Suprapubic skin (tissue), 4 donors: ENCODE measurements at regions not wholly inside any gene's neighbourhood (a gene's known extent, or its start where the extent isn't known, plus 50 kb on each side); places are given as distances from the start of the nearest gene placed in this dataset.

Source experiments
- DNase-seq, 2 donors: peaks; one replicate each; pipeline ENCODE4 v3.0.0-alpha.2; 2019; ENCODE audit warnings: low spot score in 2 of 2
- H3K27ac ChIP-seq: fragments of 200-600 bp; sonication (generic); one replicate; pipeline ENCODE4 v1.5.1; 2019
- H3K27me3 ChIP-seq: fragments of 200-600 bp; sonication (generic); one replicate; pipeline ENCODE4 v1.5.1; 2019
- H3K36me3 ChIP-seq: fragments of 200-600 bp; sonication (generic); one replicate; pipeline ENCODE4 v1.5.1; 2019
- H3K4me1 ChIP-seq: fragments of 200-600 bp; sonication (generic); one replicate; pipeline ENCODE4 v1.5.1; 2019
- H3K4me3 ChIP-seq: fragments of 200-600 bp; sonication (generic); one replicate; pipeline ENCODE4 v1.5.1; 2019; ENCODE audit warnings: mild to moderate bottlenecking
- H3K9me3 ChIP-seq: fragments of 200-600 bp; sonication (generic); one replicate; pipeline ENCODE4 v1.5.1; 2019
- CTCF ChIP-seq, 2 donors: fragments of 200-600 bp in 1 of 2; fragments of 450-650 bp in 1 of 2; sonication (generic) in 1 of 2; IDR thresholded peaks; one replicate each; pipeline ENCODE4 v1.5.1; 2016 to 2019; ENCODE audit warnings: antibody characterized with exemption in 2 of 2, mild to moderate bottlenecking in 1 of 2, moderate library complexity in 1 of 2
- EP300 ChIP-seq: sonication (generic); formaldehyde crosslinking; IDR thresholded peaks from one replicate; pipeline ENCODE4 v1.6.1; 2017; ENCODE audit warnings: antibody characterized with exemption
- POLR2A ChIP-seq, 2 donors: fragments of 450-650 bp; IDR thresholded peaks; one replicate each; pipeline ENCODE4 v1.6.1; 2017; ENCODE audit warnings: antibody characterized with exemption in 2 of 2, mild to moderate bottlenecking in 2 of 2, moderate library complexity in 2 of 2
- POLR2AphosphoS5 ChIP-seq, 3 donors: sonication (generic); formaldehyde crosslinking; IDR thresholded peaks; one replicate each; pipeline ENCODE4 v1.6.1; 2017; ENCODE audit warnings: antibody characterized with exemption in 3 of 3
- WGBS: methylation state at CpG from one replicate; pipeline ENCODE4 v1.1.5; 2018; 5-methylcytosine and 5-hydroxymethylcytosine counted together

- TF ChIP-seq POLR2A (IDR thresholded peaks at IDR 0.05) (no peak), CTCF (IDR thresholded peaks at IDR 0.05) (peak; percentile 70 to 88)
- DNase-seq, result peak in 1 of 2 donors; percentile 80
These were observed 57.7 kb upstream of the DRD2 start for GRCh38 chr11:113532697-113533424.

GRCh38 chr11:113531575-113532451 lies 56.6 kb upstream of the DRD2 start:
- no peaks in the 10 kb centered on the region for H3K36me3 ChIP-seq

More at GRCh38 chr11:113532697-113533424, 57.7 kb upstream of the DRD2 start:
- Histone ChIP-seq H3K27ac (no peak overlapping the region), H3K4me3 (no peak overlapping the region), H3K36me3 (no peaks in the 10 kb centered on the region), H3K9me3 (no peaks in the 10 kb centered on the region), H3K4me1 (no peaks in the 10 kb centered on the region), H3K27me3 (no peaks in the 10 kb centered on the region)
- 10% methylated on average over 9 of the region's 9 CpGs for WGBS

GRCh38 chr11:113531083-113531482 lies 55.9 kb upstream of the DRD2 start:
- Histone ChIP-seq H3K27ac (no peak overlapping the region), H3K36me3 (no peaks in the 10 kb centered on the region), H3K9me3 (no peaks in the 10 kb centered on the region), H3K27me3 (no peaks in the 10 kb centered on the region), H3K4me1 (no peaks in the 10 kb centered on the region), H3K4me3 (no peak overlapping the region)
- 73% methylated on average over 3 of the region's 3 CpGs for WGBS
- TF ChIP-seq POLR2A (IDR thresholded peaks at IDR 0.05) (no peak), CTCF (IDR thresholded peaks at IDR 0.05) (no peak), EP300 (no peak), POLR2AphosphoS5 (IDR thresholded peaks at IDR 0.05) (no peak)
- no peak for DNase-seq

More at GRCh38 chr11:113531575-113532451, 56.6 kb upstream of the DRD2 start:
- no peak overlapping the region for H3K27ac ChIP-seq
- no peaks in the 10 kb centered on the region for H3K4me1 ChIP-seq
- no peaks in the 10 kb centered on the region for H3K9me3 ChIP-seq
- H3K4me3 ChIP-seq, result no peak overlapping the region
- no peak for TF ChIP-seq POLR2AphosphoS5 (IDR thresholded peaks at IDR 0.05)
- no peak for TF ChIP-seq EP300
- no peak for TF ChIP-seq CTCF (IDR thresholded peaks at IDR 0.05)
- no peak for TF ChIP-seq POLR2A (IDR thresholded peaks at IDR 0.05)
- DNase-seq, result no peak
- no peaks in the 10 kb centered on the region for H3K27me3 ChIP-seq
- 63% methylated on average over 8 of the region's 8 CpGs for WGBS

- Histone ChIP-seq H3K4me3 (no peak overlapping the region), H3K27ac (no peak overlapping the region), H3K27me3 (no peaks in the 10 kb centered on the region), H3K9me3 (no peaks in the 10 kb centered on the region), H3K4me1 (no peaks in the 10 kb centered on the region), H3K36me3 (no peaks in the 10 kb centered on the region)
- no peak for DNase-seq
- no peak for TF ChIP-seq POLR2A (IDR thresholded peaks at IDR 0.05)
- TF ChIP-seq EP300, result no peak
- no peak for TF ChIP-seq POLR2AphosphoS5 (IDR thresholded peaks at IDR 0.05)
- no peak for TF ChIP-seq CTCF (IDR thresholded peaks at IDR 0.05)
- WGBS, result 70% methylated on average over 1 of the region's 1 CpG
These were observed 54.4 kb upstream of the DRD2 start for GRCh38 chr11:113529606-113530005.

- Histone ChIP-seq H3K36me3 (no peaks in the 10 kb centered on the region), H3K9me3 (no peaks in the 10 kb centered on the region), H3K27me3 (no peaks in the 10 kb centered on the region), H3K27ac (no peak overlapping the region), H3K4me3 (no peak overlapping the region), H3K4me1 (no peaks in the 10 kb centered on the region)
- no peak for DNase-seq
- TF ChIP-seq POLR2AphosphoS5 (IDR thresholded peaks at IDR 0.05) (no peak), POLR2A (IDR thresholded peaks at IDR 0.05) (no peak), EP300 (no peak), CTCF (IDR thresholded peaks at IDR 0.05) (no peak)
These were observed 53.8 kb upstream of the DRD2 start for GRCh38 chr11:113528982-113529381.
